Activated CD8-positive, alpha-beta memory T cell treated with anti-CD3 and anti-CD28 coated beads, Interleukin-2, amount 10 ng/mL, durations not matched to agents 7 days and 5 days (primary cell): ENCODE measurements at regions not wholly inside any gene's neighbourhood (a gene's known extent, or its start where the extent isn't known, plus 50 kb on each side); places are given as distances from the start of the nearest gene placed in this dataset.

Source experiments
- ATAC-seq: fragments of 150-1000 bp; cut with Tn5 transposase; one replicate; pipeline ENCODE4 v1.10.0; 2021; ENCODE audit warnings: moderate library complexity
- CTCF ChIA-PET: fragments of 350-600 bp; sonication (Branson Sonifier 250); formaldehyde crosslinking; loops from one replicate; lab custom pipeline; 2021; ENCODE audit warnings: antibody characterized with exemption; lab: Charles Lee
- DNase-seq: peaks from one replicate; pipeline ENCODE4 v3.0.0-alpha.2; 2020
- H3K27ac Mint-ChIP-seq: one replicate; pipeline ENCODE4 v1.8.0; 2021; ENCODE audit warnings: mild to moderate bottlenecking, mixed read lengths
- H3K27me3 Mint-ChIP-seq: one replicate; pipeline ENCODE4 v1.8.0; 2021; ENCODE audit warnings: mixed read lengths
- H3K36me3 Mint-ChIP-seq: one replicate; pipeline ENCODE4 v1.8.0; 2021; ENCODE audit warnings: mild to moderate bottlenecking, mixed read lengths
- H3K4me1 Mint-ChIP-seq: one replicate; pipeline ENCODE4 v1.8.0; 2021; ENCODE audit warnings: mixed read lengths
- H3K4me3 Mint-ChIP-seq: one replicate; pipeline ENCODE4 v1.8.0; 2021; ENCODE audit warnings: mild to moderate bottlenecking, moderate library complexity, mixed read lengths
- H3K9me3 Mint-ChIP-seq: one replicate; pipeline ENCODE4 v1.8.0; 2022; ENCODE audit warnings: low read depth, mixed read lengths

GRCh38 chr6:79802657-79803300 is 144.6 kb downstream of the ELOVL4 start:
- no peak overlapping the region for H3K4me3 Mint-ChIP-seq
- peaks cover 18% of the 10 kb centered on the region for H3K27me3 Mint-ChIP-seq
- DNase-seq (no peak), ATAC-seq (no peak)
- no peaks in the 10 kb centered on the region for H3K36me3 Mint-ChIP-seq
- H3K4me1 Mint-ChIP-seq = peaks cover 13% of the 10 kb centered on the region
- no peak overlapping the region for H3K27ac Mint-ChIP-seq
- CTCF ChIA-PET = interaction anchor here (1.2 kb wide), 1 partner anchor 25 kb away, joined by 4 read pairs; no protein-coding TSS in a partner anchor
- H3K9me3 Mint-ChIP-seq = peaks cover 2% of the 10 kb centered on the region

- DNase-seq (peak; percentile 51), ATAC-seq (peak; percentile 23)
- Mint-ChIP-seq H3K4me1 (peaks cover 13% of the 10 kb centered on the region), H3K27ac (no peak overlapping the region), H3K36me3 (no peaks in the 10 kb centered on the region), H3K9me3 (no peaks in the 10 kb centered on the region), H3K27me3 (peaks cover 21% of the 10 kb centered on the region), H3K4me3 (no peak overlapping the region)
- CTCF ChIA-PET = interaction anchor here (1.2 kb wide), 1 partner anchor 23 kb away, joined by 4 read pairs; no protein-coding TSS in a partner anchor
Observed at GRCh38 chr6:79801362-79801761, 146.0 kb downstream of the ELOVL4 start.

- peaks cover 16% of the 10 kb centered on the region for H3K27me3 Mint-ChIP-seq
- peaks cover 5% of the 10 kb centered on the region for H3K4me1 Mint-ChIP-seq
- no peak for DNase-seq
- H3K4me3 Mint-ChIP-seq = no peak overlapping the region
- no peaks in the 10 kb centered on the region for H3K9me3 Mint-ChIP-seq
- H3K36me3 Mint-ChIP-seq = no peaks in the 10 kb centered on the region
- ATAC-seq = no peak
- H3K27ac Mint-ChIP-seq = no peak overlapping the region
- CTCF ChIA-PET = no interaction called here
Observed at GRCh38 chr6:79798841-79799240, 148.5 kb downstream of the ELOVL4 start.

DNA sequence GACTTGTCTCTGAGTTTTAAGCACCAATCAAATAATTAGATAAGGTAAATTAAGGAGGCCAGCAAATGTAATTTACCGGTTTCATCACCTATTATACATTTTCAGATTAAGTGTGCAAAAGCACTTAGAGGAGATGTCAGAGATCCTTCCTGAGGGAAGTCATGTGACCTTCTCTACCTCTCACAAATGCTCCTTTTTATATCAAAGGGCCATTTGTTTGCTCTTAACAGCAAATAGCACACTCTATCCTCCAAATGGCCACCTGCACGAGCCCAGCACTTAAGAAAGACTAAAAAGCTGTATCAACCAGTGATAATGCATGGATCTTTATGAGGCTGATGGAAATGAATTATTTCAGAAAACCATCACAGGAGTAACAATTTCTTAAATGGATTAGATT is 149.4 kb downstream of the ELOVL4 start:
- Mint-ChIP-seq H3K27ac (no peak overlapping the region), H3K36me3 (no peaks in the 10 kb centered on the region), H3K4me3 (no peak overlapping the region), H3K27me3 (peaks cover 15% of the 10 kb centered on the region), H3K4me1 (peaks cover 5% of the 10 kb centered on the region), H3K9me3 (no peaks in the 10 kb centered on the region)
- CTCF ChIA-PET = no interaction called here
- no peak for DNase-seq
- ATAC-seq = no peak

GRCh38 chr6:79797163-79797764 is 150.1 kb downstream of the ELOVL4 start:
- Mint-ChIP-seq H3K36me3 (no peaks in the 10 kb centered on the region), H3K27me3 (peaks cover 10% of the 10 kb centered on the region), H3K4me3 (no peak overlapping the region), H3K27ac (no peak overlapping the region), H3K9me3 (no peaks in the 10 kb centered on the region), H3K4me1 (peaks cover 7% of the 10 kb centered on the region)
- no peak for ATAC-seq
- CTCF ChIA-PET = interaction anchor here (1.0 kb wide), 1 partner anchor 72 kb away, joined by 5 read pairs; no protein-coding TSS in a partner anchor
- no peak for DNase-seq

DNA sequence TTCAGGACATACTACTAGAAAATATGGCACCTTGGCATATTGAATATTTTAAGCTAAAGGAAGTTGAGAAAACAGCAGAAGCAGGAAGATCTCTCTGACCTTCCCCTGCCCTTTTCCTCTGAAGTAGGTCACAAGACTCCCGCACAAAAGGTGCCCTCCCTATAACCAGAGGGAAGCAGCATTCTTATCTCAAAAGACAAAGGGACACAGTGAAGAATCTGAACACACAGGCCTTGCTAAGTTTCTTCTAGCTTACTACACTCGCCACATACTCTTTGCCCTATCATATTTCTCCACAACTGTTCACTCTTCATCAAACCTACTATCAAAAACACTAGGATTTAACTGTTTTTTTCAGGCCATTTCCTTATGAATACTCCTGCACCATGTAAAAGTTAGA is 151.2 kb downstream of the ELOVL4 start:
- Mint-ChIP-seq H3K4me3 (no peak overlapping the region), H3K36me3 (no peaks in the 10 kb centered on the region), H3K27me3 (peaks cover 3% of the 10 kb centered on the region), H3K27ac (no peak overlapping the region), H3K4me1 (peaks cover 13% of the 10 kb centered on the region), H3K9me3 (no peaks in the 10 kb centered on the region)
- DNase-seq (no peak), ATAC-seq (no peak)
- CTCF ChIA-PET = interaction anchor here (1.0 kb wide), 1 partner anchor 74 kb away, joined by 5 read pairs; no protein-coding TSS in a partner anchor

GRCh38 chr6:79789896-79790295 is 157.5 kb downstream of the ELOVL4 start:
- Mint-ChIP-seq H3K4me1 (peaks cover 12% of the 10 kb centered on the region), H3K27ac (no peak overlapping the region), H3K27me3 (peaks cover 8% of the 10 kb centered on the region), H3K36me3 (no peaks in the 10 kb centered on the region), H3K9me3 (no peaks in the 10 kb centered on the region), H3K4me3 (no peak overlapping the region)
- CTCF ChIA-PET = interaction anchor here (0.8 to 1.2 kb wide), 3 partner anchors 12 to 126 kb away, joined by 3 to 6 read pairs (median 4); no protein-coding TSS in a partner anchor
- ATAC-seq (no peak), DNase-seq (no peak)

DNA sequence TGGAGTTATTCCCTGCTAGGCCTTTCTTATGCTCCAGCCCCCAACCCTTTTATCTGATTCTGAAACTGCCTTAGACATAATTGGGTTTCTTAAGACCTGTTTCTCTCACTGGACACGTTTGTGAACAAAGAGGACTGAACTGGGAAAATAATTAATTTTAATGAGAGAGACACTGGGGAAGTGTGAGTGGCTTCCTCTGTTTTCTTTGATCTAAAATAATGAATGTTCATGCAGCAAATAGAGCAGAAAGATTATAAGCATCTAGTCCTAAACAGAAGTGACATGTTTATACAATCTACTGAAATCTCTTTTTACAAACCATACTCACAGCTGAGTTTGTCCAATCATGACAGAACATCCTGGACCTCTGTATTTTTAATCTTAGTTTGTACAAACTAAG is 157.6 kb downstream of the SH3BGRL2 start:
- DNase-seq (no peak), ATAC-seq (no peak)
- H3K27ac Mint-ChIP-seq = no peak overlapping the region
- no peak overlapping the region for H3K4me3 Mint-ChIP-seq
- no peaks in the 10 kb centered on the region for H3K9me3 Mint-ChIP-seq
- CTCF ChIA-PET = interaction anchor here (0.9 kb wide), 1 partner anchor 10 kb away, joined by 3 read pairs; no protein-coding TSS in a partner anchor
- H3K36me3 Mint-ChIP-seq = no peaks in the 10 kb centered on the region
- H3K4me1 Mint-ChIP-seq = peaks cover 12% of the 10 kb centered on the region
- H3K27me3 Mint-ChIP-seq = peaks cover 13% of the 10 kb centered on the region

DNA sequence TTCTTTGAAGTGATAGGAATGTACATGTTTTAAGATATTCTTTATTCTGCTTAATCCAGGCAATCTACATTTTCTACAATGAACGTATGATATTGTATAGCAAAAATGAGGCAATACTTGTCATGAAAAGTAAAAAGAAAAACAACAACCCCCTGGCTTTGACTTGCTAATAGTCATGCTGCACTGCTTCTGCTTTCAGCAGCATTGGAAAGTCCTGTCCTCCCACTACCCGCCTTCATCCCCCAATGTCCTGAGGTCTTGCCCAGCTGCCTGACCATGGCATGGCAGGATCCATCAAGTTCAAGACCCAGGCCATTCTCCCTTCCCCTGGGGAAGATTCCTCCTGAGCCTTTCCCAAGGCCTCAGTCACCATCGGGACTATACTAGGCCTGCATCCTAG is 156.5 kb downstream of the SH3BGRL2 start:
- H3K27ac Mint-ChIP-seq = no peak overlapping the region

DNA sequence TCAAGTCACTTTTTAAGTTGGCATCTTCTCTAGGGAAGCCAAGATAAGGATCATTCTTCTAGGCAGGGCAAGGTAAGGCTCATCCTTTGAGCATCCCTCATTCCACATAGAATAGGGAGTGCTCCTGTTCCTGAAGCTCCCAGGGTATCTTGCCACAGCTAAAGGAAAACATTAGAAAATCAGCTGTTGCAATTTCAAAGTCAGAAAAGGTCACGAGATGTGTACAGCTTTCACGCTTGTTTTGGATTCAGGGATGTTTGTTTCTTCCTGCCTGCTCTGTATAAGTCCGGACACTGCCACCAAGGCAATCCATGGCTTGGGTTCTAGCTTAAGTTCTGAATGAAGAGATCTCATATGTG is 153.2 kb downstream of the SH3BGRL2 start:
- H3K27ac Mint-ChIP-seq = no peak overlapping the region
- no peaks in the 10 kb centered on the region for H3K4me1 Mint-ChIP-seq
- CTCF ChIA-PET = interaction anchor here (2.5 kb wide), 1 partner anchor 85 kb away, joined by 7 read pairs; no protein-coding TSS in a partner anchor
- DNase-seq = no peak
- ATAC-seq = no peak
- H3K4me3 Mint-ChIP-seq = no peak overlapping the region
- H3K9me3 Mint-ChIP-seq = no peaks in the 10 kb centered on the region
- no peaks in the 10 kb centered on the region for H3K36me3 Mint-ChIP-seq
- peaks cover 13% of the 10 kb centered on the region for H3K27me3 Mint-ChIP-seq

More for the DNA sequence above, 156.5 kb downstream of the SH3BGRL2 start:
- Mint-ChIP-seq H3K4me1 (peaks cover 12% of the 10 kb centered on the region), H3K9me3 (no peaks in the 10 kb centered on the region), H3K36me3 (no peaks in the 10 kb centered on the region), H3K4me3 (no peak overlapping the region), H3K27me3 (peaks cover 13% of the 10 kb centered on the region)
- no peak for ATAC-seq
- CTCF ChIA-PET = no interaction called here
- no peak for DNase-seq

GRCh38 chr6:79783670-79784394 is 152.7 kb downstream of the SH3BGRL2 start:
- H3K4me1 Mint-ChIP-seq = no peaks in the 10 kb centered on the region
- CTCF ChIA-PET = interaction anchor here (2.5 kb wide), 1 partner anchor 86 kb away, joined by 7 read pairs; no protein-coding TSS in a partner anchor
- ATAC-seq = no peak
- H3K36me3 Mint-ChIP-seq = no peaks in the 10 kb centered on the region
- DNase-seq = no peak
- H3K4me3 Mint-ChIP-seq = no peak overlapping the region
- no peaks in the 10 kb centered on the region for H3K9me3 Mint-ChIP-seq
- peaks cover 13% of the 10 kb centered on the region for H3K27me3 Mint-ChIP-seq
- H3K27ac Mint-ChIP-seq = no peak overlapping the region

DNA sequence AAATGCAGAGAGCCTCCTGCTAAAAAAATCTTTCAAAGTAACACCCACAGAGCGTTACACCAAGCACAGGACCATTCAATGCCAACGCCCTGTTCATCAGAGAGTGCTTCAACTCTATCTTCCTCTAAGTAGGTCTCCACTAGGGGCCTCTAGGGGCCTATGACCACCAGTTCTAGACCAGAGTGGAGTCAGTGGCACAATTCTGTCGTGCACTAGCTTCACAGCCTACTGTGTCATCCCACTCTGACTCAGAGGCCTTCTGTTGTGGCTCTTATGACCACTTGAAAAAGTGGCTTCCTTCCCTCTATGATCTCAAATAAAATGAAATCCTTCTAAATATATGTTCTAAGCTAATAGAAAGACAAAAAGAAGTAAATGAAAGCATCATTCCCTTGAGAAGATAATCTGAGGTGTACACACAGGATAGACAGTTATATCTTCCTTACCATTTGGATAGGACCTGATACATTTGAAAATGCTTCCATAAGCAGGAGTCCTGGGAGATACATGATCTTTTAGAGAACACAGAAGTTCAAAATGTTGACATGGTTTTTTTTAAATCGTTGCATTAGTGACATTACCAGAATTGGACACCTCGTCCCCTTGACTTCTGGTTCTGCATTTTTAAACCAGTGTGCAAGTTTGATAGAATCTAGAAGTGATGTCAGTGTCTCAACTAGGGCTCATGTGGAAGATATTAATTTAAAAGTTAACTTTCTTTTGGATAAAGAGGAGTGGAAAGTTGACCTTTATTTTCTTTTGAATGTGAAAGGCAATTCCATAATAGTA is 151.9 kb downstream of the SH3BGRL2 start:
- no peaks in the 10 kb centered on the region for H3K4me1 Mint-ChIP-seq
- H3K27ac Mint-ChIP-seq = no peak overlapping the region
- CTCF ChIA-PET = interaction anchor here (1.2 kb wide), 1 partner anchor 87 kb away, joined by 3 read pairs; no protein-coding TSS in a partner anchor
- H3K4me3 Mint-ChIP-seq = no peak overlapping the region
- DNase-seq (peak; percentile 44), ATAC-seq (no peak)
- H3K9me3 Mint-ChIP-seq = no peaks in the 10 kb centered on the region
- no peaks in the 10 kb centered on the region for H3K36me3 Mint-ChIP-seq
- H3K27me3 Mint-ChIP-seq = peaks cover 13% of the 10 kb centered on the region

GRCh38 chr6:79781916-79782315 is 150.8 kb downstream of the SH3BGRL2 start:
- CTCF ChIA-PET = interaction anchor here (1.2 to 4.4 kb wide), 2 partner anchors 88 kb away, joined by 3 to 44 read pairs; no protein-coding TSS in a partner anchor
- no peak for ATAC-seq
- Mint-ChIP-seq H3K36me3 (no peaks in the 10 kb centered on the region), H3K4me3 (no peak overlapping the region), H3K4me1 (peaks cover 7% of the 10 kb centered on the region), H3K9me3 (no peaks in the 10 kb centered on the region), H3K27ac (no peak overlapping the region), H3K27me3 (peaks cover 13% of the 10 kb centered on the region)
- no peak for DNase-seq
